Ovary (tissue), 7 donors: ENCODE measurements at regions not wholly inside any gene's neighbourhood (a gene's known extent, or its start where the extent isn't known, plus 50 kb on each side); places are given as distances from the start of the nearest gene placed in this dataset.

Experiments
- DNase-seq, 5 donors: peaks; one replicate each; pipeline ENCODE4 v3.0.0-alpha.2; 2019 to 2020
- H3K27ac ChIP-seq, 2 donors: fragments of 200-600 bp; one replicate each; pipeline versions ENCODE4 v1.5.1 to v1.8.0; 2019 to 2022
- H3K27me3 ChIP-seq: fragments of 200-600 bp; one replicate; pipeline ENCODE4 v1.8.0; 2022
- H3K36me3 ChIP-seq: fragments of 200-600 bp; sonication (generic); one replicate; pipeline ENCODE4 v1.5.1; 2019
- H3K4me1 ChIP-seq: one replicate; pipeline ENCODE4 v1.8.1; 2013; ENCODE audit warnings: mild to moderate bottlenecking, moderate library complexity; ENCODE audit not compliant: insufficient read depth
- H3K4me3 ChIP-seq: fragments of 200-600 bp; sonication (generic); one replicate; pipeline ENCODE4 v1.5.1; 2017
- H3K9me3 ChIP-seq, 2 donors: fragments of 200-600 bp in 1 of 2; sonication (generic) in 1 of 2; one replicate each; pipeline versions ENCODE4 v1.5.1 to v1.8.1; 2013 to 2019; ENCODE audit warnings: mild to moderate bottlenecking in 1 of 2, moderate library complexity in 1 of 2
- EP300 ChIP-seq: sonication (generic); formaldehyde crosslinking; IDR thresholded peaks from one replicate; pipeline ENCODE4 v1.6.1; 2017; ENCODE audit warnings: antibody characterized with exemption
- POLR2A ChIP-seq: fragments of 450-650 bp; IDR thresholded peaks from one replicate; pipeline ENCODE4 v1.6.1; 2017; ENCODE audit warnings: antibody characterized with exemption, mild to moderate bottlenecking, moderate library complexity
- WGBS, 3 donors: extraction: QIAGEN DNeasy Blood & Tissue Kit in 1 of 3; methylation state at CpG; one replicate each; pipeline versions ENCODE4 v1.1.5 to v1.1.7; 2013 to 2017; 5-methylcytosine and 5-hydroxymethylcytosine counted together
- intact Hi-C, 4 donors: fragments of 100-400 bp; cut with DNase I; formaldehyde crosslinking; loops; one replicate each; pipeline versions ENCODE4 v1.11.0 to v1.15.1; 2022 to 2023
- TF ChIP-seq, protein P1 (sequence below), 3 donors: fragments of 450-650 bp in 2 of 3; fragments of 200-600 bp in 1 of 3; IDR thresholded peaks; one replicate each; pipeline versions ENCODE4 v1.5.1 to v1.8.0; 2016 to 2022; ENCODE audit warnings: antibody characterized with exemption in 3 of 3, mild to moderate bottlenecking in 1 of 3
- donor health status: DM: no; HTN: no; CAD: no; lungs with moderate emphysema.
- donor health status: DM: no; HTN: no; CAD: no.
- donor health status: Bipolar disorder and iron deficiency.
- donor health status: DM: no; HTN: no; CAD: no.
- donor health status: DM: yes; HTN: yes; CAD: no.

DNA sequence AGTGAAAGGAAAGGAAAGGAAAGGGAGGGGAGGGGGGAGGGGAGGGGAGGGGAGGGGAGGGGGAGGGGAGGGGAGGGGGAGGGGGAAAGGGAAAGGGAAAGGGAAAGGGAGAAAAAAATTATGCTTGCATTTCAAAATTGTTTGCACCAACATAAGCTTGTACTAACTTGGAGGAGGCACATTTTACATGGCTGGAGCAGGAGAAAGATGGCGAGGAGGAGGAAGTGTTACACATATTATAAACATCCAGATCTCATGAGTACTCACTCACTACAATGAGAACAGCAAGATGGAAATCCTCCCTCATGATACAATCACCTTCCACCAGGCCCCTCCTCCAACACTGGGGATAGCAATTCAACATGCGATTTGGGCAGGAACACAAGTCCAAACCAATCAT, 660.2 kb upstream of the CDH2 start:
- TF ChIP-seq POLR2A (no peak), EP300 (no peak)
- TF ChIP-seq, protein P1, sequence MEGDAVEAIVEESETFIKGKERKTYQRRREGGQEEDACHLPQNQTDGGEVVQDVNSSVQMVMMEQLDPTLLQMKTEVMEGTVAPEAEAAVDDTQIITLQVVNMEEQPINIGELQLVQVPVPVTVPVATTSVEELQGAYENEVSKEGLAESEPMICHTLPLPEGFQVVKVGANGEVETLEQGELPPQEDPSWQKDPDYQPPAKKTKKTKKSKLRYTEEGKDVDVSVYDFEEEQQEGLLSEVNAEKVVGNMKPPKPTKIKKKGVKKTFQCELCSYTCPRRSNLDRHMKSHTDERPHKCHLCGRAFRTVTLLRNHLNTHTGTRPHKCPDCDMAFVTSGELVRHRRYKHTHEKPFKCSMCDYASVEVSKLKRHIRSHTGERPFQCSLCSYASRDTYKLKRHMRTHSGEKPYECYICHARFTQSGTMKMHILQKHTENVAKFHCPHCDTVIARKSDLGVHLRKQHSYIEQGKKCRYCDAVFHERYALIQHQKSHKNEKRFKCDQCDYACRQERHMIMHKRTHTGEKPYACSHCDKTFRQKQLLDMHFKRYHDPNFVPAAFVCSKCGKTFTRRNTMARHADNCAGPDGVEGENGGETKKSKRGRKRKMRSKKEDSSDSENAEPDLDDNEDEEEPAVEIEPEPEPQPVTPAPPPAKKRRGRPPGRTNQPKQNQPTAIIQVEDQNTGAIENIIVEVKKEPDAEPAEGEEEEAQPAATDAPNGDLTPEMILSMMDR (IDR thresholded peaks at IDR 0.05), result no peak
- Histone ChIP-seq H3K27ac (no peak overlapping the region), H3K27me3 (no peaks in the 10 kb centered on the region), H3K4me1 (no peaks in the 10 kb centered on the region), H3K4me3 (no peak overlapping the region), H3K36me3 (no peaks in the 10 kb centered on the region), H3K9me3 (no peaks in the 10 kb centered on the region)
- DNase-seq, result no peak
- WGBS, 3 donors, result 76 to 86% (median 82%) methylated on average over 2 of the region's 2 CpGs
- intact Hi-C loops, result no loop called here

DNA sequence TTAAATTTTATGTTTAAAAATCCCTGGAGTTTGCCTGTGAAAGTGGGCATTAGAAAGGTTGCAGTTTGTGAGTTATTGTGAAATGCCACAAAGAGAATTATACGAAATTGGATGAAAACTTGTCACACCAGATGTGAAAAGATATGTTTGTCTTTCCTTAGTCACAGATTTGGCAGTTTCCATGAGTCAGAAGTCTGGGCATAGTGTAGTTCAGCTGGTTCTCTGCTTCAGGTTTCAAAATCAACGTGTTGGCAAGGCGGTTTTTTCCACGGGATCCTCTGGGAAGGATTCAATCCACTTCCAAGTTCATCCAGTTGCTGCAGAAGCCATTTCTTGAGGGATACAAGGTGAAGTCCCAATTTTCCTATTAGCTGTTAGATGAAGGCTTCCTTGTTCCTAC, 658.0 kb upstream of the CDH2 start:
- H3K27ac ChIP-seq, result no peak overlapping the region

DNA sequence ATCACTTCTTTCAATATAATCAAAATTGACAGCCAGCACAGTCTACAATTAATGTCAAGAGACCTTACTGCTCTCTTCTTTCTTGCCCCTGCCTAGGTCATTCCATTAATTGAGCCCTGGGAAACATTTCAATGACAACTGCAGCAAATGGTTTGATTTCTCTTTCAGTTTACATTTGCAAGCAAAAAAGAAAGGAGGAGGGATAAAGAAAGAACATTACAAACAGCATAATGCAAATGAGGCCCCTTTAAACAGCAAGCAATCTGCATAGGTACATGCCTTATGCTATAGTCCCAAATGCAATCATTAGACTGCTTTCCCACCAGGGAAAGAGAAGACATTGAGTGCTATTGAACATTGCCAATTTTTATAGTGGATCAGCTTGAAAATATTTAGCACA, 655.0 kb upstream of the CDH2 start:
- no peak for DNase-seq
- TF ChIP-seq, protein P1 (IDR thresholded peaks at IDR 0.05), result no peak
- TF ChIP-seq EP300, result no peak
- no peak overlapping the region for H3K4me3 ChIP-seq
- no peaks in the 10 kb centered on the region for H3K36me3 ChIP-seq
- H3K4me1 ChIP-seq, result no peaks in the 10 kb centered on the region
- H3K9me3 ChIP-seq, result no peaks in the 10 kb centered on the region
- H3K27me3 ChIP-seq, result no peaks in the 10 kb centered on the region
- no peak overlapping the region for H3K27ac ChIP-seq
- intact Hi-C loops, result no loop called here

More for the DNA sequence above, 658.0 kb upstream of the CDH2 start:
- Histone ChIP-seq H3K36me3 (no peaks in the 10 kb centered on the region), H3K4me3 (no peak overlapping the region), H3K27me3 (no peaks in the 10 kb centered on the region), H3K4me1 (no peaks in the 10 kb centered on the region), H3K9me3 (no peaks in the 10 kb centered on the region)
- intact Hi-C loops, result no loop called here
- no peak for TF ChIP-seq EP300
- TF ChIP-seq POLR2A, result no peak
- TF ChIP-seq, protein P1 (IDR thresholded peaks at IDR 0.05), result no peak
- WGBS, 3 donors, result 90 to 91% (median 90%) methylated on average over 4 of the region's 4 CpGs
- DNase-seq, result no peak

DNA sequence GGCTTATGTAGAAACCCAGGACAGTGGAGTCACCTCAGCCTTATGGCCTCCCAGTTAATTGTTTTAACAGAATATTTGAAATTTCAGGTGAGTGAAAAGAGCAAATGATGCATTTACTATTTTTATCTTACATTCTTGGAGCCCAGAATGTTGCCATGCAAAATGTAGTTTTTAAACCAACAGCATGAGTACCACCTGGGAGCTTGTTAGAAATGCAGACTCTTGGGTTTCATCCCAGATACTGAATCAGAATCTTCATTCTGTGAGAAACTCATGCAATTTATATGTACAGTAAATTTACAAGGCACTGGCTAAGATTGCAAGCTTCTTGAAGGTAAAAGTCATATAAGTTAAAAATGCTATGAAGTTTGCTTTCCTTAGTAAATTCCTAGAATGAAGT, 654.5 kb upstream of the CDH2 start:
- no peak overlapping the region for H3K27ac ChIP-seq
- TF ChIP-seq, protein P1 (IDR thresholded peaks at IDR 0.05), result no peak
- TF ChIP-seq POLR2A, result no peak
- TF ChIP-seq EP300, result no peak
- H3K27me3 ChIP-seq, result no peaks in the 10 kb centered on the region
- H3K4me3 ChIP-seq, result no peak overlapping the region
- H3K36me3 ChIP-seq, result no peaks in the 10 kb centered on the region
- DNase-seq, result no peak
- H3K4me1 ChIP-seq, result no peaks in the 10 kb centered on the region
- intact Hi-C loops, result no loop called here
- no peaks in the 10 kb centered on the region for H3K9me3 ChIP-seq

DNA sequence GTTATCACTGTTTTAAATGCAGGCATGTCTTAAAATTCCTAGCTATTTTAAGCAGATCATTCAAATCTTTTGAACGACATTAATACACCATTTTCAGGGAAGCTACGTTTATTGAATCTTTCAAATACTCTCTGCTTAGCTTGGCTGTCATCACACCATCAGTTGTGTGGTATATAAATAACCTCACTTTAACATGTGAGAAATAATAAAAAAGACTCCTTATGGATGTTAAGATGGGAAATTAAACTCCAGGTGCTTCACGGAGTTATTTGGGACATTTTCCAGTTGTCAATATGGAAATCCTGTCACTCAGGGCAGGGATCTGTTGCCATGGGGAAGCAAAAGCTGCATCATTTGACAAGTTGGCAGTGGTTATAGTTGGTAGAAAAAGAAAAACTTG, 649.2 kb upstream of the CDH2 start:
- Histone ChIP-seq H3K27me3 (no peaks in the 10 kb centered on the region), H3K4me1 (no peaks in the 10 kb centered on the region), H3K27ac (no peak overlapping the region), H3K9me3 (no peaks in the 10 kb centered on the region), H3K36me3 (no peaks in the 10 kb centered on the region), H3K4me3 (no peak overlapping the region)
- 83 to 89% (median 89%) methylated on average over 3 of the region's 3 CpGs for WGBS, 3 donors
- no peak for DNase-seq
- intact Hi-C loops, result no loop called here
- TF ChIP-seq, protein P1 (IDR thresholded peaks at IDR 0.05), result no peak
- no peak for TF ChIP-seq EP300
- TF ChIP-seq POLR2A, result no peak
